ENCODE measurements at regions not wholly inside any gene's neighbourhood (a gene's known extent, or its start where the extent isn't known, plus 50 kb on each side); places are given as distances from the start of the nearest gene placed in this dataset.
"Not testable (repeated sequence)": the region's sequence is repeated elsewhere in the genome, so short reads cannot be mapped to it uniquely, and the experiment has no call there.

- no peak for DNase-seq (ENCODE audit: low read depth)
Observed at GRCh38 chr7:142499635-142500034, 241.8 kb upstream of the PRSS58 start.

GRCh38 chr7:142498364-142498763, 240.5 kb upstream of the PRSS58 start:
- DNase-seq (ENCODE audit: low read depth), result no peak

GRCh38 chr7:142496545-142496991, 238.7 kb upstream of the PRSS58 start:
- DNase-seq (ENCODE audit: low read depth), result no peak

GRCh38 chr7:142495879-142496278, 238.0 kb upstream of the PRSS58 start:
- not testable (repeated sequence) for DNase-seq (ENCODE audit: low read depth)

GRCh38 chr7:142495301-142495700, 237.4 kb upstream of the PRSS58 start:
- not testable (repeated sequence) for DNase-seq (ENCODE audit: low read depth)

- DNase-seq (ENCODE audit: low read depth), result no peak
Observed at GRCh38 chr7:142494021-142494420, 236.2 kb upstream of the PRSS58 start.

- no peak for DNase-seq (ENCODE audit: low read depth)
Observed at GRCh38 chr7:142488842-142489241, 231.0 kb upstream of the PRSS58 start.

- DNase-seq (ENCODE audit: low read depth), result no peak
Observed at GRCh38 chr7:142488036-142488633, 230.3 kb upstream of the PRSS58 start.

GRCh38 chr7:142487565-142487964, 229.7 kb upstream of the PRSS58 start:
- DNase-seq (ENCODE audit: low read depth), result not testable (repeated sequence)

GRCh38 chr7:142487124-142487523, 229.3 kb upstream of the PRSS58 start:
- DNase-seq (ENCODE audit: low read depth), result no peak

GRCh38 chr7:142485617-142486226, 227.9 kb upstream of the PRSS58 start:
- DNase-seq (ENCODE audit: low read depth), result no peak

- no peak for DNase-seq (ENCODE audit: low read depth)
Observed at GRCh38 chr7:142483659-142484317, 225.9 kb upstream of the PRSS58 start.

GRCh38 chr7:142482891-142483658, 225.2 kb upstream of the PRSS58 start:
- DNase-seq (ENCODE audit: low read depth), result peak; percentile 39

- no peak for DNase-seq (ENCODE audit: low read depth)
Observed at GRCh38 chr7:142481548-142481947, 223.7 kb upstream of the PRSS58 start.

GRCh38 chr7:142478479-142479220, 220.8 kb upstream of the PRSS58 start:
- no peak for DNase-seq (ENCODE audit: low read depth)

GRCh38 chr7:142477801-142478200, 219.9 kb upstream of the PRSS58 start:
- not testable (repeated sequence) for DNase-seq (ENCODE audit: low read depth)

- DNase-seq (ENCODE audit: low read depth), result no peak
Observed at GRCh38 chr7:142477079-142477651, 219.3 kb upstream of the PRSS58 start.

GRCh38 chr7:142476077-142476476, 218.2 kb upstream of the PRSS58 start:
- no peak for DNase-seq (ENCODE audit: low read depth)

GRCh38 chr7:142471820-142472219, 214.0 kb upstream of the PRSS58 start:
- no peak for DNase-seq (ENCODE audit: low read depth)

GRCh38 chr7:142470544-142470830, 212.6 kb upstream of the PRSS58 start:
- DNase-seq (ENCODE audit: low read depth), result no peak

- DNase-seq (ENCODE audit: low read depth), result no peak
Observed at GRCh38 chr7:142469696-142470543, 212.1 kb upstream of the PRSS58 start.
